ENCODE measurements at regions not wholly inside any gene's neighbourhood (a gene's known extent, or its start where the extent isn't known, plus 50 kb on each side); places are given as distances from the start of the nearest gene placed in this dataset.

- Histone ChIP-seq H3K36me3 (ENCODE audit: control insufficient read depth, insufficient read depth, low read length) (no peaks in the 10 kb centered on the region), H3K4me3 (replicated peaks; ENCODE audit: low read depth, low read length) (no peak overlapping the region), H3K27me3 (replicated peaks; ENCODE audit: control insufficient read depth, insufficient read depth, low read length) (no peaks in the 10 kb centered on the region)
- TF ChIP-seq, protein P1, sequence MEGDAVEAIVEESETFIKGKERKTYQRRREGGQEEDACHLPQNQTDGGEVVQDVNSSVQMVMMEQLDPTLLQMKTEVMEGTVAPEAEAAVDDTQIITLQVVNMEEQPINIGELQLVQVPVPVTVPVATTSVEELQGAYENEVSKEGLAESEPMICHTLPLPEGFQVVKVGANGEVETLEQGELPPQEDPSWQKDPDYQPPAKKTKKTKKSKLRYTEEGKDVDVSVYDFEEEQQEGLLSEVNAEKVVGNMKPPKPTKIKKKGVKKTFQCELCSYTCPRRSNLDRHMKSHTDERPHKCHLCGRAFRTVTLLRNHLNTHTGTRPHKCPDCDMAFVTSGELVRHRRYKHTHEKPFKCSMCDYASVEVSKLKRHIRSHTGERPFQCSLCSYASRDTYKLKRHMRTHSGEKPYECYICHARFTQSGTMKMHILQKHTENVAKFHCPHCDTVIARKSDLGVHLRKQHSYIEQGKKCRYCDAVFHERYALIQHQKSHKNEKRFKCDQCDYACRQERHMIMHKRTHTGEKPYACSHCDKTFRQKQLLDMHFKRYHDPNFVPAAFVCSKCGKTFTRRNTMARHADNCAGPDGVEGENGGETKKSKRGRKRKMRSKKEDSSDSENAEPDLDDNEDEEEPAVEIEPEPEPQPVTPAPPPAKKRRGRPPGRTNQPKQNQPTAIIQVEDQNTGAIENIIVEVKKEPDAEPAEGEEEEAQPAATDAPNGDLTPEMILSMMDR (IDR thresholded peaks at IDR 0.05; ENCODE audit: insufficient read depth, low read length, poor library complexity, severe bottlenecking), result no peak
- no peak for DNase-seq (ENCODE audit: extremely low read depth, insufficient read length)
Measured at GRCh38 chr18:34598120-34598635, 111.9 kb upstream of the DTNA start.

DNA sequence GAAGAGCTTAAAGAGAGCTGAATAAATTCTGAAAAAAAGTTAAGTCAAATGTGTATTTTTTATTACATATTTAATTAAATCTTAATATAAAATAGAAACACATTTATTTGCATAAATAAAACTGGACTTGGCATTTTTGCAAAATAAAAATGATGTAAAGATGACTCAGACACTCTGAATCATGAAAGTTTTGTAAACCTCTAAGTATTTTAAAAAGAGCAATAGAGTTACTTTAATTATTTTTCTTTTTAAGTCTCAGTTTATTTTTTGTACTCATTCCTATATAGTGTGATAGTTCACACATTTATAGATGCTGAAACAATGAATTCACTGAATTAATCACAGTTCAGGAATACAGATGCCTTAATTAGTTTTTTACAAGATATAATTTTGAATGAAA, 109.9 kb upstream of the DTNA start:
- Histone ChIP-seq H3K36me3 (ENCODE audit: control insufficient read depth, insufficient read depth, low read length) (no peaks in the 10 kb centered on the region), H3K27me3 (replicated peaks; ENCODE audit: control insufficient read depth, insufficient read depth, low read length) (no peaks in the 10 kb centered on the region), H3K4me3 (replicated peaks; ENCODE audit: low read depth, low read length) (no peak overlapping the region)
- TF ChIP-seq, protein P1 (IDR thresholded peaks at IDR 0.05; ENCODE audit: insufficient read depth, low read length, poor library complexity, severe bottlenecking), result no peak
- DNase-seq (ENCODE audit: extremely low read depth, insufficient read length), result no peak

- no peaks in the 10 kb centered on the region for H3K36me3 ChIP-seq (ENCODE audit: control insufficient read depth, insufficient read depth, low read length)
- no peaks in the 10 kb centered on the region for H3K27me3 ChIP-seq (replicated peaks; ENCODE audit: control insufficient read depth, insufficient read depth, low read length)
- H3K4me3 ChIP-seq (replicated peaks; ENCODE audit: low read depth, low read length), result no peak overlapping the region
- DNase-seq (ENCODE audit: extremely low read depth, insufficient read length), result no peak
- TF ChIP-seq, protein P1 (IDR thresholded peaks at IDR 0.05; ENCODE audit: insufficient read depth, low read length, poor library complexity, severe bottlenecking), result no peak
Measured at GRCh38 chr18:34600874-34601656, 109.0 kb upstream of the DTNA start.

- TF ChIP-seq, protein P1 (IDR thresholded peaks at IDR 0.05; ENCODE audit: insufficient read depth, low read length, poor library complexity, severe bottlenecking), result no peak
- H3K36me3 ChIP-seq (ENCODE audit: control insufficient read depth, insufficient read depth, low read length), result no peaks in the 10 kb centered on the region
- no peak overlapping the region for H3K4me3 ChIP-seq (replicated peaks; ENCODE audit: low read depth, low read length)
- no peak for DNase-seq (ENCODE audit: extremely low read depth, insufficient read length)
- H3K27me3 ChIP-seq (replicated peaks; ENCODE audit: control insufficient read depth, insufficient read depth, low read length), result no peaks in the 10 kb centered on the region
Measured at GRCh38 chr18:34604591-34604990, 105.5 kb upstream of the DTNA start.

GRCh38 chr18:34606851-34607250, 103.2 kb upstream of the DTNA start:
- Histone ChIP-seq H3K27me3 (replicated peaks; ENCODE audit: control insufficient read depth, insufficient read depth, low read length) (no peaks in the 10 kb centered on the region), H3K36me3 (ENCODE audit: control insufficient read depth, insufficient read depth, low read length) (no peaks in the 10 kb centered on the region), H3K4me3 (replicated peaks; ENCODE audit: low read depth, low read length) (no peak overlapping the region)
- TF ChIP-seq, protein P1 (IDR thresholded peaks at IDR 0.05; ENCODE audit: insufficient read depth, low read length, poor library complexity, severe bottlenecking), result no peak
- DNase-seq (ENCODE audit: extremely low read depth, insufficient read length), result no peak

Measured in GM06990 (cell line).